ENCODE measurements at regions not wholly inside any gene's neighbourhood (a gene's known extent, or its start where the extent isn't known, plus 50 kb on each side); places are given as distances from the start of the nearest gene placed in this dataset.

- Histone ChIP-seq H3K9me3 (no peaks in the 10 kb centered on the region), H3K36me3 (no peaks in the 10 kb centered on the region), H3K4me3 (ENCODE audit: low read depth, low read length) (no peak overlapping the region), H3K27me3 (peaks cover 3% of the 10 kb centered on the region), H3K4me1 (no peaks in the 10 kb centered on the region)
- TF ChIP-seq CTCF (IDR thresholded peaks at IDR 0.05; ENCODE audit: low read depth, low read length): no peak
- DNase-seq: no peak
These were observed 142.1 kb downstream of the PXDC1 start for GRCh38 chr6:3609388-3609787.

- no peak for TF ChIP-seq CTCF (IDR thresholded peaks at IDR 0.05; ENCODE audit: low read depth, low read length)
- peaks cover 3% of the 10 kb centered on the region for H3K27me3 ChIP-seq
- DNase-seq: no peak
These were observed 143.4 kb downstream of the PXDC1 start for GRCh38 chr6:3608159-3608558.

GRCh38 chr6:3607599-3607998 lies 143.9 kb downstream of the PXDC1 start:
- DNase-seq: no peak
- Histone ChIP-seq H3K4me3 (ENCODE audit: low read depth, low read length) (no peak overlapping the region), H3K9me3 (no peaks in the 10 kb centered on the region), H3K27me3 (peaks cover 3% of the 10 kb centered on the region), H3K36me3 (no peaks in the 10 kb centered on the region), H3K4me1 (no peaks in the 10 kb centered on the region)
- no peak for TF ChIP-seq CTCF (IDR thresholded peaks at IDR 0.05; ENCODE audit: low read depth, low read length)

More at GRCh38 chr6:3608159-3608558, 143.4 kb downstream of the PXDC1 start:
- no peaks in the 10 kb centered on the region for H3K9me3 ChIP-seq
- H3K4me1 ChIP-seq: no peaks in the 10 kb centered on the region
- no peaks in the 10 kb centered on the region for H3K36me3 ChIP-seq
- H3K4me3 ChIP-seq (ENCODE audit: low read depth, low read length): no peak overlapping the region

- Histone ChIP-seq H3K36me3 (no peaks in the 10 kb centered on the region), H3K27me3 (peaks cover 3% of the 10 kb centered on the region), H3K4me3 (ENCODE audit: low read depth, low read length) (no peak overlapping the region), H3K9me3 (no peaks in the 10 kb centered on the region), H3K4me1 (no peaks in the 10 kb centered on the region)
- TF ChIP-seq CTCF (IDR thresholded peaks at IDR 0.05; ENCODE audit: low read depth, low read length): no peak
- no peak for DNase-seq
These were observed 144.3 kb downstream of the PXDC1 start for GRCh38 chr6:3607171-3607570.

- no peak for DNase-seq
- TF ChIP-seq CTCF (IDR thresholded peaks at IDR 0.05; ENCODE audit: low read depth, low read length): no peak
- Histone ChIP-seq H3K36me3 (no peaks in the 10 kb centered on the region), H3K4me1 (no peaks in the 10 kb centered on the region), H3K4me3 (ENCODE audit: low read depth, low read length) (no peak overlapping the region), H3K9me3 (no peaks in the 10 kb centered on the region), H3K27me3 (peaks cover 4% of the 10 kb centered on the region; the same call in 1 of the 2 replicates)
These were observed 146.7 kb upstream of the SLC22A23 start for GRCh38 chr6:3603340-3604130.

- Histone ChIP-seq H3K9me3 (no peaks in the 10 kb centered on the region), H3K4me1 (no peaks in the 10 kb centered on the region), H3K27me3 (peaks cover 4% of the 10 kb centered on the region; the same call in 1 of the 2 replicates), H3K4me3 (ENCODE audit: low read depth, low read length) (no peak overlapping the region), H3K36me3 (no peaks in the 10 kb centered on the region)
- TF ChIP-seq CTCF (IDR thresholded peaks at IDR 0.05; ENCODE audit: low read depth, low read length): no peak
- DNase-seq: no peak
These were observed 144.7 kb upstream of the SLC22A23 start for GRCh38 chr6:3601570-3601969.
